B cell (primary cell): ENCODE measurements at regions not wholly inside any gene's neighbourhood (a gene's known extent, or its start where the extent isn't known, plus 50 kb on each side); places are given as distances from the start of the nearest gene placed in this dataset.

ENCODE experiments used
- CTCF ChIP-seq: fragments of 200-600 bp; IDR thresholded peaks from one replicate; pipeline ENCODE4 v1.8.0; 2022; ENCODE audit warnings: antibody characterized with exemption, mild to moderate bottlenecking
- EZH2 ChIP-seq: IDR thresholded peaks from 2 replicates; pipeline ENCODE4 v1.6.1; 2012; ENCODE audit warnings: borderline replicate concordance, low read depth, mild to moderate bottlenecking, moderate library complexity, low read length; ENCODE audit not compliant: insufficient read depth, poor library complexity, severe bottlenecking

DNA sequence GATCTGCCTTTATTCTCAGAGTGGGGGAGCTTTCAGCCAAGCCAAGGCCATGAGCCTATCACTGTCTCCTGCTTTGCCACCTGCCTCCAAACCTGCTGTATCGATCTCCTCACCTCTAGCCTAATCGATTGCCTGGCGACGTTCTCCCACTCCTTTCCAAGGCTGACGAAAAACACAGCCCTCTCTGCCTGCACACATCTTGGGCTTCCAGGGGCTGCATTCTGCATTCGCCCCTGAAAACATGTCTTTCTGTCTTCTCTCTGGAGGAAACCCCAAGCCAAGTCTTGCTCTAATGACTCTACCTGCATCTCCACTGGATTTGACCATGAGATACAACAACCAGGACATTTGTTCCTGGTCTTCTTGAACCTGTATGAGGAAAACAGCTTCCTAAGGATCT, 540.7 kb downstream of the BCL11B start:
- no peak for TF ChIP-seq CTCF
- no peak for TF ChIP-seq EZH2
